22Rv1 (cell line): ENCODE measurements at regions not wholly inside any gene's neighbourhood (a gene's known extent, or its start where the extent isn't known, plus 50 kb on each side); places are given as distances from the start of the nearest gene placed in this dataset.

Experiments
- CTCF ChIP-seq: fragments of 450-650 bp; IDR thresholded peaks from 2 replicates; pipeline ENCODE4 v1.5.1; 2017; ENCODE audit warnings: mild to moderate bottlenecking
- ZFX ChIP-seq: fragments of 450-650 bp; IDR thresholded peaks from 2 replicates; pipeline ENCODE4 v1.6.1; 2017; ENCODE audit warnings: antibody characterized with exemption, borderline replicate concordance

DNA sequence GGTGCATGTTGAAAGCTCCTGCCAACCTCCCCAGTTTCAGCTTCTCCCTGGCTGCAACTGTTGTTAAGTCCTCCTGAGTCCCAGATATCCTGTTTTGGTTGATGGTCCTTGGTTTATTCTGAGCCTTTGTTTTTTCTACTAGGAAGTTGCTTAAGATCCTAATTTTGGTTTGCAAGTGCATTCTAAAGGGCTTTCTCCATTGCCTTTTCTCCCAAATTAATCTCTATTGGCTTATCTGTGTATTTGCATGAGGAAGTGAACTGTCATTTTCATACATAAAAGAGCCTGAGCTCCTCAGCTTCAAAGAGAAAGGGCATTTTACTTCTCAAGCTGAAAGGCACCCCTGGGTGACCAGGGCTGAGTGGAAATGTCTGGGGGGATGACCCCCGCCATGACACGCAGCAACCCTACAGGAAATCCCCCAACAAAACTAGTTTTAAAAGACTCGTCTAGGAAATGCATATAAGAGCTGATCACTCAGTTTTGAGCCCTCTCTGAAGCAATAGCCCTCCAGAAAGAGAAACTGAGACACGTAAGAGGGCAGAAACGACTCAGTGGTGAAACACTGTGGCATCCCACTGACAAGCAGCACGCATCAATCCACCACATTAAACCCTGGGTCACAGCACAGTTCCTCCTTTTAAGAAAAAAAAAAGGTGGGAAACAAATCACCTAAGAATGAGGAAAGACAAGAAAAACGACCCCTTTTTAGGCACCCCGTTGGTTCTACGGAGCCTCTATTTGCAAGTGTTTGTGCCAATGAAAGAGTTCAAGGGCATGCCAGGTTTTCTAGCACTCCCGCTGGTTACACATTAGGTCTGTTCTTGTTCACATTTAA lies 140.9 kb downstream of the THBS2 start:
- TF ChIP-seq CTCF = no peak
- TF ChIP-seq ZFX = no peak
